Stimulated activated CD4-positive, alpha-beta T cell treated with anti-CD3 and anti-CD28 coated beads, Interleukin-15, amount 100 ng/mL, for 1 hour (primary cell): ENCODE measurements at regions not wholly inside any gene's neighbourhood (a gene's known extent, or its start where the extent isn't known, plus 50 kb on each side); places are given as distances from the start of the nearest gene placed in this dataset.

Source experiments
- DNase-seq, 2 donors: peaks; one replicate each; pipeline ENCODE4 v3.0.0-alpha.2; 2020; ENCODE audit warnings: low read depth in 1 of 2, low spot score in 1 of 2

- no peak for DNase-seq
These were observed 109.0 kb upstream of the IRX6 start for GRCh38 chr16:55214974-55215494.

GRCh38 chr16:55217392-55217791 lies 106.6 kb upstream of the IRX6 start:
- no peak for DNase-seq

GRCh38 chr16:55221836-55222235 lies 102.2 kb upstream of the IRX6 start:
- DNase-seq, result no peak

- DNase-seq, result no peak
These were observed 101.5 kb upstream of the IRX6 start for GRCh38 chr16:55222486-55222885.

- no peak for DNase-seq
These were observed 97.9 kb upstream of the IRX6 start for GRCh38 chr16:55225972-55226542.

GRCh38 chr16:55232822-55233221 lies 91.2 kb upstream of the IRX6 start:
- DNase-seq, result no peak

- no peak for DNase-seq
These were observed 90.5 kb upstream of the IRX6 start for GRCh38 chr16:55233464-55233863.

GRCh38 chr16:55236655-55237054 lies 87.3 kb upstream of the IRX6 start:
- no peak for DNase-seq

- no peak for DNase-seq
These were observed 84.3 kb upstream of the IRX6 start for GRCh38 chr16:55239723-55240122.

GRCh38 chr16:55240888-55241287 lies 83.1 kb upstream of the IRX6 start:
- DNase-seq, result no peak

GRCh38 chr16:55242667-55243066 lies 81.3 kb upstream of the IRX6 start:
- DNase-seq, result no peak

- no peak for DNase-seq
These were observed 75.9 kb upstream of the IRX6 start for GRCh38 chr16:55248058-55248457.

- DNase-seq, result no peak
These were observed 75.5 kb upstream of the IRX6 start for GRCh38 chr16:55248494-55248893.

- no peak for DNase-seq
These were observed 74.6 kb upstream of the IRX6 start for GRCh38 chr16:55249361-55249760.

GRCh38 chr16:55249936-55250335 lies 74.1 kb upstream of the IRX6 start:
- DNase-seq, result no peak

- DNase-seq, result no peak
These were observed 73.3 kb upstream of the IRX6 start for GRCh38 chr16:55250701-55251100.

- DNase-seq, result no peak
These were observed 72.9 kb upstream of the IRX6 start for GRCh38 chr16:55251151-55251550.

- DNase-seq, result no peak
These were observed 71.4 kb upstream of the IRX6 start for GRCh38 chr16:55252577-55252976.

GRCh38 chr16:55253987-55254386 lies 70.0 kb upstream of the IRX6 start:
- DNase-seq, result no peak

- DNase-seq, result no peak
These were observed 68.2 kb upstream of the IRX6 start for GRCh38 chr16:55255733-55256282.

- no peak for DNase-seq
These were observed 67.5 kb upstream of the IRX6 start for GRCh38 chr16:55256412-55257016.

GRCh38 chr16:55257966-55258613 lies 65.9 kb upstream of the IRX6 start:
- peak in 1 of 2 donors; percentile 8 for DNase-seq
